WI38 (cell line): ENCODE measurements at regions not wholly inside any gene's neighbourhood (a gene's known extent, or its start where the extent isn't known, plus 50 kb on each side); places are given as distances from the start of the nearest gene placed in this dataset.

Experiments
- H3K4me3 ChIP-seq: 2 replicates; pipeline ENCODE4 v1.5.1; 2011; ENCODE audit warnings: low read depth, mild to moderate bottlenecking, control low read depth, low read length
- TF ChIP-seq, protein P1 (sequence below): IDR thresholded peaks from 2 replicates; pipeline ENCODE4 v1.5.1; 2012; ENCODE audit warnings: low read depth, mild to moderate bottlenecking, control low read depth, low read length

DNA sequence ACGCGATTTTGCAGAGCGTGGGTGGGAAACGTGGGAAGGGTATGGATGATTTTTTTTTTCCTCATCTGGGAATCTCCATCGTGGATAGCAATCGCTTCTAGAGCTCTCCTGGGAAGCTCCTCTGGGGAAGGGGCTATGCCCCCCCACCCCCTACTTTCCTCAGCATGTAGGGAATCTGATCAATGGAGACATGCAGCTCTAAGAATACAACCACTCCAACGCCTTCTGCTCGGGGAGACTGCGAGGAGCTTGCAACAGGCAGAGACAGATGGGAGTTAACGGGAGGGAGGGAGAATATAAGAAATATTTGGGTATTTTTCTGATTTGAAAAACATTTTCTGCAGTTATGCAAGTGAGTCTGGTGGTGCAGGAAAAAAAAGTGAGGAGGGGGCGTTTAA, 104.6 kb upstream of the HSD17B12 start:
- TF ChIP-seq, protein P1, sequence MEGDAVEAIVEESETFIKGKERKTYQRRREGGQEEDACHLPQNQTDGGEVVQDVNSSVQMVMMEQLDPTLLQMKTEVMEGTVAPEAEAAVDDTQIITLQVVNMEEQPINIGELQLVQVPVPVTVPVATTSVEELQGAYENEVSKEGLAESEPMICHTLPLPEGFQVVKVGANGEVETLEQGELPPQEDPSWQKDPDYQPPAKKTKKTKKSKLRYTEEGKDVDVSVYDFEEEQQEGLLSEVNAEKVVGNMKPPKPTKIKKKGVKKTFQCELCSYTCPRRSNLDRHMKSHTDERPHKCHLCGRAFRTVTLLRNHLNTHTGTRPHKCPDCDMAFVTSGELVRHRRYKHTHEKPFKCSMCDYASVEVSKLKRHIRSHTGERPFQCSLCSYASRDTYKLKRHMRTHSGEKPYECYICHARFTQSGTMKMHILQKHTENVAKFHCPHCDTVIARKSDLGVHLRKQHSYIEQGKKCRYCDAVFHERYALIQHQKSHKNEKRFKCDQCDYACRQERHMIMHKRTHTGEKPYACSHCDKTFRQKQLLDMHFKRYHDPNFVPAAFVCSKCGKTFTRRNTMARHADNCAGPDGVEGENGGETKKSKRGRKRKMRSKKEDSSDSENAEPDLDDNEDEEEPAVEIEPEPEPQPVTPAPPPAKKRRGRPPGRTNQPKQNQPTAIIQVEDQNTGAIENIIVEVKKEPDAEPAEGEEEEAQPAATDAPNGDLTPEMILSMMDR = no peak
- peak overlapping the region; percentile 33 for H3K4me3 ChIP-seq

DNA sequence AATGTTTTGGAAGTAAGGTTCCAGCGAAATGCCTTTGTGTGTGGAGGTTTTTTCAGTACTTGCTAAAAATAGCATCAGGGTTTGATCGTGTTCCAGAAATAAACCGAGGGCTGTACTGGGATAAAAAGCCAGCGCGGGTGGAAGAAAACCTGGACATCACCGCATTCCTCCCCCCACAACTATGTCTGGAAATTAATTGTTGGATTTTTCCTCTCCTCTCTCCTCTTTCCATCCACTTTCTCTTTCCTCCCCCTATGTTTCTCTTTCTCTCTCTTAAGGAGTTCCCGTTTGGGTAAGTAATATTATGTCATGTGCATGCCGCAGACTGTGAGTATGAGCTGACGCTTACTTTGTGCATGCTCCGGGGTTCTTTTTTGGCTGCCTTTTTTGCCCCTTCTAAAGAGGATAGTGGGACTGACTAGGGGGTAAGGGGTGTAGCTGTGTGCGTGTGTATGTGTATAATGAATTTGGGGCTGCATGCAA, 104.2 kb upstream of the HSD17B12 start:
- TF ChIP-seq, protein P1 = no peak
- peak overlapping the region; percentile 33 for H3K4me3 ChIP-seq

DNA sequence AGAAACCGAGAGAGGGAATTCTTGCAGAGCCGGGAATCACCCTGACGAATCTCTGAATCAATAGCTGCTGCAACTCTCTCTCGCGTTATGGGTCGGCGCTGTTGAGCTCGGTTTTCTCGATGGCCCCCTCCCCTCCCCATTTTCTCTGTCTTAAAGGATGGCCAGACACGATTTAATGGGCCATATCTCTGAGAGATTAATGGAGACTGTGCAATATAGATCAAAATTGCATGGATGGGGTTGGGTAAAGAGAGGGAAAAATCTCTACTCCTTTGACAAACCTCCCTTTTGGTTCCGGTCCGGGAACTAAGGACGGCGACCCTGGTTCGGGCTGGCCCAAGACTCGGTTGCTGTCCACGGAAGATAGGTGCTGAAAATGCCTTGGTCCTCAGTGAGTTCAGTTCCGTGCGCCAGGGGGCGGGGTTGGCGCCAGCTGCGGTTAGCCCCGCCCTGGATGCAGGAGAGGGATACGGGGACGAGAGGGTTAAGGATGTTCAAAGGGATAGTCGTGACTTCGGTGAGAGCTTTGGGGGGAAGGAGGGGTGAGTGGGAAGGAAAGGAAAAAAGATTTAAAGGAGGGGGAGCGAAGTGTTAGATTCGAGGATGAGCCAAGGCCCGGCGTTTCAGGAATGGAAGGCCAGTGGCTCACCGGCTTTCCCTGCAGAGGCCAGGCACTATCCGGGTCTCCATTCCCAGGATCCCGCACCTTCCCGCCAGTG, 103.6 kb upstream of the HSD17B12 start:
- no peak overlapping the region for H3K4me3 ChIP-seq
- TF ChIP-seq, protein P1 = no peak

DNA sequence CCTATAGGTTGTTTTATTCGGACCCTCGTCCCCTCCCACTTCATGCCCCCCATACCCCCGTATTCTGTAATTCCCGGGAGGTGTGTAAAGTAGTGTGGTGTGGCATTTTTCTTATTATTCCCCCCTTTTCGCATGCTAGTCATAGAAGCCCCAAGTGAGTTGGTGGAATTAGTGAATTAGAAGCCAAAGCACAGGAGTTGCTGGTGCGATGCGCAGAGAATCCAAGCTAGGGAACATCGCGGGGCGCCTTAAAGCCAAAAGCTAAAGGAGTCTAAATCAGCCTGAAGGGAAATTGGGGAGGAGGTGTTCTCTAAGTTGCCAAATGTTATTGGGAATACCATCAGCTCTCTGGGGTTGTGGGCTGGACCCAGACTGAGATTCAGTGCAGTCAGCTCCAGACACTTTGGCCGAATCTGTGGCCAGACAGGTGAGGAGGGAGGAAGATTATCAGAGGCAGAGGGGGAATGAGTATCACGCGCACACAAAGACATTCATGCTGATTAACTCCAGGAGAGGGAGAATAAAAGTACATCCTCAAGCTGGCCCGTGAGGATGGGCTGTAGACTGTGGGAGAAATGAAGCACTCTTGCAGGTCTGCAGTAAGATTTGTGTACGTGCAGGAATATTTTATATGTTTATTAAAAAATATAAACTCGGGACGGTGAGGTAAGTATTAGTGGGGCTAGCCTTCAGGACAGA, 102.8 kb upstream of the HSD17B12 start:
- TF ChIP-seq, protein P1 = no peak
- H3K4me3 ChIP-seq = no peak overlapping the region

DNA sequence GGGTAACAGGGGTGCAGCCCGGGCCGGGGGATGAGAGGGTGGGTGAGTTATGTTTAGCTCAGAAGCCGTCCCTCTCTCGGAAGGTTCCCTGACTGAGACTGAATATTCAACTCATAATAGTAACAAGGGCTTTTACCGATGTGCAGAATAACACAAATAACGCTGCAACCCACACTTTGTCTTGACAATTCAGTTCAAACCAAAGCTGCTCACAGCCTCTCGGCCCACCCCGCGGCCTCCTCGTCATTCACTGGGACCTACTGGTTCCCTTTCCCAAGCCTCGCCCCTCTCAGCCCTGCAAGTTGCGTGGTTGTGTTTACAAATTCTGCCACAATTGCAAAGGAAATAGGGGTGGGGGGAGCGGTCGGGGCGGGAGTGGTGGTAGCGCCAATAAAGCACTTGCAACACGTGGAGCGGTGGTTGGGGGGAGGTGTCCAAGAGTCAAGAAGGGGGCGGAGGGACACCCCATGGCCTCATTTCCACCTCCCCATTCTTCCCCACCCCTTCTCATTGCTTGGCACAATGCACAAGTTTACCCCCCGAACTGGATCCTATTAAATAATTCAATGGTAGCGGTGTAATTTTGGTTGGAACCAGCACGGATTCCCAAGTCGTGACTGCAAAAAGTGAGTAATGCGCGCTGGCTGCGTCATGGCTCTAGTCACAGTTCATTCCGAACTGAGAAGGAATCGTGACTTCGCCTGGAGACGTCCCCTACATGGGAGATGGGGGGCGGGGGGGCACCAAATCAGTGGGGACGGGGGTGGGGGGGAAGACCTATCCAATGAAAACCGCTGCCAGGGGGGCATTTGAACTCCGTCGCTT, 102.0 kb upstream of the HSD17B12 start:
- peak overlapping the region; percentile 59 for H3K4me3 ChIP-seq
- TF ChIP-seq, protein P1 = no peak

DNA sequence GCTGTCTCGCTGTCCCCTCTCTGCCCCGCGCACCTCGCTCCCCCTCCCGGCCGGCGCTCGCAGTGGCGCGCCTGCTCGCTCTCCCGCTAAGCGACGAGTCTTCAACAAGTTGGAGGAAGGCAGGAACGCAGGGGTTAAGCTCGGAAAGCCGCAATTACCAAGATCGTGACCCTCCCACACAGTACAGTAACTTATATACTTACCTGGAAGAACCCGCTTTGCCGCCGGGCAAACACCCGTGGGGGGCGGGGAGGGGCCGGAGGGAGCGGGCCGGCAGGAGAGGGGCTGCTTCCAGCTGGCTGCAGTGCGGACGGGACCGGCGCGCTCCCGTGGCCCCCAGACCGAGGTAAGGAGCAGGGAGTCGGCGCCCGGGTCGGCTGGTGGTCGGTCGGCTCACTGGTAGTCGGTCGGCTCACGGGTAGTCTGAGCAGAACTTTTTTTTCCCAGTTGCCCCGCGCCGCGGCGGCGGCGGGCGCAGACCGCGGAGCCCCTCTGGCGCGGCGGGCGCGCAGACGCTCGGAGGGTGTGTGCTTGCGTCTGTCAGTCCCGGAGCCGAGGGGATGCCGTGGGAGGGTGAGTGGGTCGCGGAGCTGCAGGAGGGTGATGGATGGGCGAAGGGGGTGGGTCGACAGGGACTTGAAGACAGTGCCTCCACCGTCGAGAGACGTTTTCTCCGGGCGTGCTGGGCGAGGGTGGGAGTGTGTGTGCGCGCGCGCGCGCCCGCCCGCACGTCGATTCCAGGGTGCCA, 101.2 kb upstream of the HSD17B12 start:
- peak overlapping the region; percentile 59 for H3K4me3 ChIP-seq
- TF ChIP-seq, protein P1 = peak; percentile 37
